Daoy (cell line): ENCODE measurements at regions not wholly inside any gene's neighbourhood (a gene's known extent, or its start where the extent isn't known, plus 50 kb on each side); places are given as distances from the start of the nearest gene placed in this dataset.
"Not testable (repeated sequence)": the region's sequence is repeated elsewhere in the genome, so short reads cannot be mapped to it uniquely, and the experiment has no call there.

ENCODE experiments used
- DNase-seq: peaks from one replicate; pipeline ENCODE4 v3.0.0-alpha.2; 2015; ENCODE audit warnings: low read depth

DNA sequence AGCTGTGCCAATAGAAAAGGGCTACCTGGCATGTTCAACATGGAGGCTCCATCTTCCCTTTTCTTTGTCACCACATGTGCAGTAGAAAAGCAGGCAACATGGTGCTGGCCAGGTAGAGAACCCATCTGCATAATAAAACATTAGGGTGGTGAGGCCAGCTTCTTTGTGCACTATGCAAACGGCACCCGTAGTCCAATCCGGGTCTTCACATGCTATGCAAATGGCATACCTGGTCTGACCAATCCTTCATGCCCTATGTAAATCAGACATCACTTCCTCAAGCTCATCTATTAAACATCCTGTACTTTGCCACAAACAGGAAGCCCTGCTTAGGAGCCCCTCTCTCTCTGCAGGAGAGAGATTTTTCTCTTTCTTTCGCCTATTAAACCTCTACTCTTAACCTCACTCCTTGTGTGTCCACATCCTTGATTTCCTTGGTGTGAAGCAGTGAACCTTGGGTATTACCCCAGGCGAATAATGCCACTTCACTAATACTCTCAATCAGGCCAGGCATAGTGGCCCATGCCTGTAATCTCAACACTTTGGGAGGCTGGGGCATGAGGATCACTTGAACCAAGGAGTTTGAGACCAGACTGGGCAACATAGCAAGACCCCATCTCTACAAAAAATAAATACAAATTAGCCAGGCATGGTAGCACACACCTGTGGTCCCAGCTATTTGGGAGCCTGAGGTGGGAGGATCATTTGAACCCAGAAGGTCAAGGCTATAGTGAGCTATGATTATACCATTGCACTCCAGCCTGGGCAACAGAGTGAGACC is 111.3 kb upstream of the MRI1 start:
- peak; percentile 9 for DNase-seq

DNA sequence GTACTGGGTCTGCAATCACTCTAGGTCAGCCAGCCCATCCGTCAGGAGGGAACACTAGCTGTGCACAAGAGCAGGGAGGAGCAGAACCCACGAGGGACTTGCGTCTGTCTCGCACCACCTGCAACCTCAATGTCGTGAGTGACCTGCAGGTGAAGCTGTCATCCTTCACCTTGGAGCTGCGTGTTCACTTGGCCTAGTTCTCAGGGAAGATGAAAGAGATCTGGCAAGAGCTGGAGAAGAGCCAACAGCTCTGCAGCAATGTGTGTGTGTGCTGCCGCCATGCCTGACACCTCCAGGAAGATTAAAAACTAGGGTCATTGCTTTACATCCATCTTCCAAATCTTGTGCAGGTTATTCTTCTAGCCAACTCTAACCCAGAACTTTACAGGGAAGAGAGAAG is 117.6 kb upstream of the MRI1 start:
- no peak for DNase-seq

DNA sequence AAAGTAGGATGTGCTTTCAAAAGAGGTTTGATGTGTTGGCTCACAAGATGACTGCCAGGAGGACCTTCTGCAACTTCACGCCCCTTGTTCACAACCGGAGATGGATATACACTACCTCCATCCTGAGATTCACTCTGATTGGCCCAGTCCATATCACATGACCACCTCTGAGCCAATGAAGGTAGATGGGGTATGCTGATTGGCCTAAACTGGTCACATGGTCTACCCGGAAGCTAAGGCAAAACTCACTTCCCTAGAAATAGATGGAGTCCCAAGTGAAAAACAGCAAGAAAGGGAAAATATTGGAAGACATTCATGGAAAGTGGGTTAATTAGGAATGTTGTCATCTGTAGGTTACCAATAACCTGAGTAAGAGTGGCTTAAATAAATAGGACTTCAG is 119.7 kb upstream of the MRI1 start:
- DNase-seq = no peak

DNA sequence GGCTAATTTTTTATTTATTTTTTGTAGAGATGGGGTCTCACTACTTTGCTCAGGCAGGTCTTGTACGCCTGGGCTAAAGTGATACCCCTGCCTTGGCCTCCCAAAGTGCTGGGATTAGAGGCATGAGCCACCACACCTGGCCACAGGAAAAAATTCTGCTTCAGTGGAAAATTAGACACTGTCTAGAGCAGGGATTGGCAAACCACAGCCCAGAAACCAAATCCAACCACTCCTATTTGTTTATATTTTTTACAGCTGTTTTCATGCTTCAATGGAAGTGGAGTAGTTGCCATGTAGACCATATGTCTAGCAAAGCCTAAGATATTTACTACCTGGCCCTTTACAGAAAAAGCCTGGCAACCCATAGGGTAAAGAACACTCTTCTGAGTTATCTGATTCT is 123.7 kb upstream of the MRI1 start:
- DNase-seq = no peak

DNA sequence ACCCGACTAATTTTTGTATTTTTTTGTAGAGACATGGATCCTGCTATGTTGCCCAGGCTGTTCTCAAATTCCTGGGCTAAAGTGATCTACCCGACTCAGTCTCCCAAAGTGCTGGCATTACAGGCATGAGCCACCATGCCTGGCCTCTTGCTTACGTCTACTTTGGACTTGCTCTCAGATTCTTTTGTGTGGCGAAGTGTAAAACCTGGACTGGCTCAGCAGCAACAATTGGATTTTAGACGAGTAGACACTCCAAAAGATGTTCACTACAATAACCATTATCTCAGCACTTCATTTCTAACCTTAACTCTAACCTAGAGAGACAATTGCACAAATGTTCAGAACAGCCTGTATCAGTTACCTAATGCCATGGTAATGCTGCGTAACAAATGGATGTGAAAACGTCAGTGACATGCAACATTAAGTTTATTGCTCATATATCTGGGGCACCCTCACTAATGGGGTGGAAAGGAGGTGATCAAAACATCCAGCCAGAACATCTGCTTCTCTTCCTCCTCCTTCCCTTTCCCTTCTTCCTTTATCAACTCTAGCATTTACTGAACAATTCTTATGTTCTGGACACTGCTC is 124.9 kb upstream of the MRI1 start:
- DNase-seq = no peak

DNA sequence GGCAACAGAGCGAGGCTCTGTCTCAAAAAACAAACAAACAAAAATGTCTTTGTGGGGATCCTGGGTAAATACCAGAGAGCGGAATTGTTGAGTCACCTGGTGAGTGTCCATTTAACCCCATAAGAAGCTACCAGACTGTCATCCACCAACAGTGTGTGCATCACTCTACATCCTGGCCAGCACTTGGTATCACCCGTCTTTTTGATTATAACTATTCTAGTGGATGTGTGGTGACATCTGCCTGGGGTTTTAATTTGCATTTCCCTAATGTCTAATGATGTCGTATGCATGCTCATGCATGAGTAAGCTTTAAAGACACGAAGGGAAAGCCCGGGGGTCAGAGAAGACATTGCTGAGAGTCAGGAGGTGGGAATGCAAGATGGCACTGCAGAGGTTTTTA is 126.7 kb upstream of the MRI1 start:
- DNase-seq = peak; percentile 21

DNA sequence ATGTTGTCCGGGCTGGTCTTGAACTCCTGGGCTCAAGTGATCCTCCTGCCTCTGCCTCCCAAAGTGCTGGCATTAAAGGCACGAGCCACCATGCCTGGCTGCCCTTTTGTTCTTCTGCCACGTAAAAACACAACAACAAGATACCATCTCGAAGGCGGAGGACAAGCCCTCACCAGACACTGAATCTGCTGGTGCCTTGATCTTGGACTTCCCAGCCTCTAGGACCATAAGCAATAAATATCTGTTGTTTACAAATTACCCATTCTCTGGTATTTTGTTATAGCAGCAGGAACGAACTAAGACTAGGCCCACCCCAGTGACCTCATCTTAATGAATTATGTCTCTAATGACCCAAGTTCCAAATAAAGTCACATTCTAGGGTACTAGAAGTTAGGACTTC is 128.4 kb upstream of the CACNA1A start:
- no peak for DNase-seq

DNA sequence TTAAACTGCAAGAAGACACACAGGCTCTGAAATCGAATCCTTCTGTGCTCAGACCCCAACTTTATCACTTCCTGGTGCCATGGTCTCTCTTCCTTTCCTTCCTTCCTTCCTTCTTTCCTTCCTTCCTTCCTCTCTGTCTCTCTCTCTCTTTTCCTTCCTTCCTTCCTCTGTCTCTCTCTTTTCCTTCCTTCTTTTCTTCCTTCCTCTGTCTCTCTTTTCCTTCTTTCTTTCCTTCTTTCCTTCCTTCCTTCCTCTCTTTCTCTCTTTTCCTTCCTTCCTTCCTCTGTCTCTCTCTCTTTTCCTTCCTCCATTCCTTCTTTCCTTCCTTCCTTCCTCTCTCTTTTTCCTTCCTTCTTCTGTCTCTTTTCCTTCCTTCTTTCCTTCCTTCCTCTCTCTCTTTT is 127.2 kb upstream of the CACNA1A start:
- DNase-seq = no peak

DNA sequence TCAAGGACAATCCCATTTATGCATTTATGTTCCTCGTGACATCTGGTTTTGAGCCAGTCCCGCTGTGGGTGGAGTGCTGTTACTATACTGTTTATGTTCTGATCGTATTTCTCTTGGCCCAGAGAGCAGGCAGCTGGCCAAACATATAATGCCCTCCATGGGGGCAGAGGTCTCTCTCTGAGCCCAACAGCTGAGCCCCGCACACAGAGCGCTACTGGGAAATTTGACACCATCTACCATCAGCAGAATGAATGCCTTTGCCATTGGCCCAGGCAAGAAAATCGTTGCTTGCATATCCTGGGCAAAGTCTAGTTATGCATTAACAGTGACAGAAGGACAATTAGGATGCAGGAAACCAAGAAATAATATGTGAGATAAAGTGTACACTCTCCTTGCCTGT is 126.8 kb upstream of the CACNA1A start:
- DNase-seq = peak; percentile 63

DNA sequence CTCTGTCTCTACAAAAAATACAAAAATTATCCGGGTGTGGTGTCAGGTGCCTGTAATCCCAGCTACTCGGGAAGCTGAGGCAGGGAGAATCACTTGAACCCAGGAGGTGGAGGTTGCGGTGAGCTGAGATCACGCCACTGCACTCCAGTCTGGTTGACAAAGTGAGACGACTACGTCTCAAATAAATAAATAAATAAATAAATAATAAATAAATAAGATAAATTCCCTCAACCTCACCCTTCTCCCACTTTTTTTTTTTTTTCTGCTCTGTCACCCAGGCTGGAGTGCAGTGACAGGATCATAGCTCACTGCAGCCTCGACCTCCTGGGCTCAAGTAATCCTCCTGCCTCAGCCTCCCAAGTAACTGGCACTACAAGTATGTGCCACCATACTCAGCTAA is 125.9 kb upstream of the CACNA1A start:
- not testable (repeated sequence) for DNase-seq

DNA sequence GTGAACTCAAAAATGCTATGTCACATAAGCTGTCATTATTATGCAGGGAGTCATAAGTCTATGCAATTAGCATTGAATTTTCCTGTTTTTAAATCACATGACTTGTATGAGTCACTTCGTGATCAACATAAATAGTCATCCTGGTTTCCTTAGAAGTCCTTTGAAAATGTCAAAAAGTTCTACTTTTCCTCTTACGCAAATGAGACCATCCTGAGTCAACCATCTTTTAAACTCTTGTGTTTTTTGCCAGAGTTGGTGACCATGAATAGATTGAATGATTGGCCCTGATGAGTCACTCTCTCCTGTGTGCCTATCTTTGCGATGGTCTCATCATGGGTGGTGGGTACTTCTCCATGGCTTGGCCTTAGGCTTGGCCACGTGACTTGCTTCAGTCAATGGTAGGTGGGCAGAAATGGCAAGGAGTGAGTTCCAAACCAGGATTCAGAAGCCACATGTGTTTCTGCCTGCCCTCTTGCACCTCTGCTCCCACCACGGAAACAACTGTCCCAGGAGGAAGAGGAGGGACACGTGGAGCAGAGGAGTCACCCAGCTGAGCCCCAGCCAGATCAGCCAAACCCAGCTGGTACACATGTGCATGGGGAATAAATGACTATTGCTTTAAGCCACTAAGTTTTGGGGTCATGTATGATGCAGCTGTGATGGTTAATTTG is 123.5 kb upstream of the CACNA1A start:
- peak; percentile 26 for DNase-seq

DNA sequence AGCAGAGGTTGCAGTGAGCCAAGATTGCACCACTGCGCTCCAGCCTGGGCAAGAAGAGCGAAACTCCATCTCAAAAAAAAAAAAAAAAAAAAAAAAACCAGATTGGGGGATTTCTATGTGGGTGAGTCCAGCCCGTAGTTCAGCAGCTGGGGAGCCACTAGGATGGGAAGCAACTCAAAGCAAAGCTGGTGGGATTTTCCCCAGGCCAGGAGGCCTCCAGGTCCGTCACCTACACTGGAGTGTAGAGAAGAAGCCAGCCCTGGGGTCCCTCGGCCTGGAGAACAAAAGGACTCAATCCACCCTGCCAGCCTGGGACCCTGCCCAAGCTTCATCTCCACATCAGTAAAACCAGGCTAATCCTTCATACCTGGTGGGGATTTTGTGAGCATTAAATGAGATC is 121.3 kb upstream of the CACNA1A start:
- no peak for DNase-seq

DNA sequence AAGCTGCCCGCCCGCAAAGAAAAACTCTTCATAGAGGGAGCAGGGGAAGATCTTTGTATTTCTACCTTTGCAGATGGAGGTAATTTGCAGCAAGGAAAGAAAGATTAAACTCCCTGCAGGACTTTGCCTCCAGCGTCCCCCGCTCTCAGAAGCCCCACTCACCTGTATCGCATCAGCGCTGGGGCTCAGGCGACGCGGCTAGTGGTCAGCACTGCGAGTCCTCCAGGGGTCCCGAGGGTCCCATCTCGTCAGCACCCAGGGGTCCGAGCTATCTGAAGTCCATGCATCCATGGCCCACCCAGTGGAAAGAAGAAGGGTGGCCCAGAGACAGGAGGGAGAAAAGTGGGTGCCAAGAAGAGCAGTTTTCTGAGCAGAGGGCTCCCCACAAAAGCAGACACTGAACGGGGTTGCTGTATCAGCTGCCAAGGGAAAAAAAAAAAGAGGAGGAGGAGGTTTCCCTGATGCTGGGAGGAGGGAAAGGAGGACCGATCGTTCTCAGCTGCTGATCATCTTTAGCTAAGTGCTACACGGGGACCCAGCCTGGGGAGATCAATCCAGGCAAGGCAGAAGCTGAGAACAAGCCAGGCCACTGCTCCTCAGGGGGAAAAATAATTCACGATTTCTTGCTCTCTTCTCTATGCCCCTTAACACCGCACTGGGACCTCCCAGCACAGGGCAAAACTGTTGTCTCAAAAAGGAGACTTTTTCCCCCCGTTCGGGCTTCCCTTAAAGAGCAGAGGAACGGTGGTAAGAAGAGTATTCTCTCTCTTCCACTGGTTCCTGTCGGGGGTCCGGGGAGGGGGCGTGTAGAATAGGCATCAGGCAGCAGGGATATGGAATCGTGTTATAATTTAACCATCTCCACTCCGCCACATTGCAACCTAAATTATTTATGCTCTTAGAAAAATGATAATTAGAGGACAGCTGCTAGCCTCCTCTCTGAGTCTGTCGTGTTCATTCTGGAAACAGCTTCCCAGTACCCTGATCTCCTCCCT is 117.7 kb upstream of the CACNA1A start:
- no peak for DNase-seq

DNA sequence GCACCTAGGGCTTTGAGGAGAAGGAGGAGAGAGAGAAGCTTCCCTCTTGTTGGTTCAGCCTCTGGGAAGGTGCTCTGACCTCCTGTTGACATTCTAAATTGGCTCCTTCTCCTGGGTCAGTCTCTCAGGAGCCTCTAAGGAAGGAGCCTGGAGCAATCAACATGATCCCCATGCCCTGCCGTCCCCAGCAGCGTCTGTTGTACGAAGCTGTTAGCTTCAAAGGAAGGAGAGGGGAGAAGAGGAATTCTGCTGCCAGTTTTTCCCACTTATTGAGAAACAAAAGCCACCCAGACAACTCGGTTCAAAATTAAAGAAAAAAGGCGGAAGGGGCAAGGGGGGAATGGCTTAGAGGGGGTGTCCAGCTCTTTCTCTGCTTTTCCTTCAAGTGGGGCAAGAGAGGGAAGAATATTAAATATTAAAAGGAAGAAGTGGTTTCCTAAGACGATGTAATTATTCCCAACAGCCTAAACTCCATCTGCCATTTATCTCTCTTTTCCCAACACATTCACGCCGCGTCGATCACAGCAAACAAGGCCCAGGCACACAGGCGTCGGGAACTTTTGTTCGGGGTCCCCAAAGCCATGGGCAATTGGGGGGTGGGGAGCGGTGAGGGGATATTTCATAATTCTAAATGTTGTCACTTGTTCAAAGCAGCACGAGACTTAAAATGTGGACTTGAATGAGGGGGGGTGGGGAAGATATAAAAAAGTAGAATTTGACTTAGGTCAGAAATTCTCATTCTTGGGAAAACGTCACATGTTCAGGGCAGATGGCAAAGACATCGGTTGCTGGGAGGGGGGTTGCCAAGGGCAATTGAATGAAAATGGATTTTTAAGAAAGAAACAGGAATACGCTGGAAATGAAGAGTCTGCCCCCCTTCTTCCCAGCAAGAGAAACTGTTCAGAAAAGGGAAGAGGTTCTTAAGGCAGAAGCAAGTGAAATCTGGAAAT is 116.8 kb upstream of the CACNA1A start:
- no peak for DNase-seq

DNA sequence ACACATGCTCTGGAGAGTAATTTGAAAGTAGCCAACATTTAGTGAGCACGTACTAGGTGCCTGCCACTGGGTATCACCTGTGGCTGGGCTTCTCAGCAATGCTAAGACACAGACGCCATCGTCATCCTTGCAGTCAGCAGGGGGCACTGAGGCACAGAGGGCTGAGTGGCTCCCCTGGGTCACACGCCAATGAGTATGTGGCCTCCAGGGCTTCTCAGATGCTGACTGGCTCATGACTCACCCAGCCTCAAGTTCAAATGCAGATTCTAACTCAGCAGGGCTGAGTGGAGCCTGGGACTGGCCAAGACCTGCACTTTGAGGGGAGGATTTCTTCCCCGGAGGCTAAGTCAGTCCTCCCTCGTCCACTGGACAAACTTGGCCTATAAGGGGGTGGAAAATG is 115.1 kb upstream of the CACNA1A start:
- DNase-seq = peak; percentile 97

DNA sequence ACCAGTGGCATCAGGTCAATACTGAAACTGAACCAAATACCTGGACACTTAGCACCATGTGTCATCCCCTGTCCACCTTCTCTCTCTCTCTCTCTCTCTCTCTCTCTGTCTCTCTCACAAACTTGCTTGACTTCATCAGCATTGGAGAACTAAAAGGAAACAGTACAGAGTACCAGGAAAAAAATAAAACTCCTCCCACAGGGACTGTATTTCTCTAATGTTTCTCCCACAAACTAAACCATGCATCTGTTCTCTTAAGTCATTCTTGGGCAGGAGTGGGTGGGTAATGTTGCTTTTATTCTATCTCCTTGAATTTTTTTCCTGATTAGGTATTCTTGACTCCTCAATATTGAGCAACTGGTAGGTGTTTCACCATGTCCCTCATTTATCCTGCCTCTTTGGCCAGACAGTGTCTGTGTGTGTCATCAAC is 112.9 kb upstream of the CACNA1A start:
- DNase-seq = no peak

DNA sequence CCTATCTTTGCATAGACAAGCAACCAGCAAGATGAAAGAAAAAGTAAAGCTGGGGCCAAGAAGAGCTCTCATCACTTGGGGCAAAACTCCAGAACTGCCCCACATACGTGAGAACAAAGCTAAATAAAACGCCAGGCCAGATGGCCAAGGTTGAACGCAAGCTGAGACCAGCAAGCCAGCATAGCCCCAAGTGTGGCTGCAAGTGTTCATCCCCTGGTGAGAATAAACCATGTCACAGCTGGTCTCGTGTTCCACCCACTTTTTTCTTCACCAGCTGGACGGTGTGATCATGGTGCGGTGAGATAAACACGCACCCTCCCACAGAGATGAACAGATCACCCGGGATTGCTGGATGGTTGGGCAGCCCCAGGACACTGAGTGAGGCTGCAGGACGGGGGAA is 109.6 kb upstream of the CACNA1A start:
- DNase-seq = no peak

DNA sequence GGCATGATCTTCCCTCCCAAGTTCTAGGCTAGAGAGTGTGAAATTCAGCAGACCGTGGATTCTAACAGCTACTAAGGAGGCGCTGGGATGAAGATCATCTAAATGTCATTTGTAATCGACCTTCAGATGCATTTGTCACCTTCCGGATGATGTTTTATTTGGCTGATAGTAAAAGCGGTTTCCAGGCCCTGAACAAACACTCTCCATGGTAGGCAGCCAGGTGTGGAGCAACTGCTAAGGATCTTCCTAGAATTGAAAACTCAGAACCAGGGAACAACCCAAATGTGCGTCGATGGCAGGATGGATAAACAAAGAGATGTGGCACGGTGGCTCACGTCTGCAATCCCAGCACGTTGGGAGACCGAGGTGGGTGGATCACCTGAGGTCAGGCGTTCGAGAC is 107.2 kb upstream of the CACNA1A start:
- no peak for DNase-seq

DNA sequence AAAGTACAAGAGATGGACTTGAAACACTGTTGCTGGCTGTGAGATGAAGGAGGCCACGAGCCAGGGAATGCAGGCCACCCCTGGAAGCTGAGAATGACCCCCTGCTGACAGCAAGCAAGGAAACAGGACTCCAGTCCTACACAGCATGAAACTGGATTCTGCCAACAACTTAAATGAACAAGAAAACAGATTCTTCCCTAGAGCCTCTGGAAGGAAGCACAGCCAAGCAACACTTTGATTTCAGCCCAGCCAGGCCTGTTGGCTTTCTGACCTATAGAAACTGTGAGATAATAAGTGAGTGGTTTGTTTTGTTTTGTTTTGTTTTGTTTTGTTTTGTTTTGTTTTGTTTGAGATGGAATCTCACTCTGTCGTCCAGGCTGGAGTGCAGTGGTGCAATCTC is 105.3 kb upstream of the CACNA1A start:
- DNase-seq = no peak

DNA sequence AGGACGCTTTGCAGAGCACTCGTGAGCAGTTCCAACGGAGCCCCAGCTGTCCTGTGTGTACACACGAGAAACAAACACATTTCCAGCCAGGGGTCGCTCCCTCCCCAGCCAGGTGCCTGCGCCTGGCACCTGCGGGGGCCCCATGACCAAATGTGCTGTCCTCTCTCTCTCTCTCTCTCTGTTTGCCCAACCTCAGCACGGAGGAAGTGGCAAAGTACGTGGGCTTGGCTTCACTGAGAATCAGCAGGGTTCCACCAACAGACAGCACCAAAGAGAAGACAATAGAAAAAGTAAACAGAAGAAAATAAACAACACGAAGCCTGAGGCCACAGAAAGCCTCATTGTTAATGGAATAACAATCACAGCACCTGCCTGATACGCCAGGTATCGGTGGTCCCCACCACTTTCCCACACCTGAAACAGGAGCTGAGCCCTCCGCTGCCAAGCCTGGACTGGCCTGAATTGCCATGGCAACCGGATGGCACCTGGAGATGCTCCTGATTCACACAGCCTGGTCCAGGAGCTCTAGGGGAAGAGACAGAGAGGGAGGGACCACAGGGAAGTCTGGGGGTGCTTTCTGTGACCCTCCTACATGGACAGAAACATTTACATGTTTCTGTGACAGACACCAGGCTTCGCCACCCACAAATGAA is 103.9 kb upstream of the CACNA1A start:
- no peak for DNase-seq
